HG03175 (cell line): ENCODE measurements at regions not wholly inside any gene's neighbourhood (a gene's known extent, or its start where the extent isn't known, plus 50 kb on each side); places are given as distances from the start of the nearest gene placed in this dataset.

Source experiments
- ATAC-seq: cut with Tn5 transposase; IDR thresholded peaks from one replicate; pipeline ENCODE4 v1.9.1; 2021; ENCODE audit warnings: mild to moderate bottlenecking, moderate library complexity; ENCODE audit not compliant: unreplicated experiment

DNA sequence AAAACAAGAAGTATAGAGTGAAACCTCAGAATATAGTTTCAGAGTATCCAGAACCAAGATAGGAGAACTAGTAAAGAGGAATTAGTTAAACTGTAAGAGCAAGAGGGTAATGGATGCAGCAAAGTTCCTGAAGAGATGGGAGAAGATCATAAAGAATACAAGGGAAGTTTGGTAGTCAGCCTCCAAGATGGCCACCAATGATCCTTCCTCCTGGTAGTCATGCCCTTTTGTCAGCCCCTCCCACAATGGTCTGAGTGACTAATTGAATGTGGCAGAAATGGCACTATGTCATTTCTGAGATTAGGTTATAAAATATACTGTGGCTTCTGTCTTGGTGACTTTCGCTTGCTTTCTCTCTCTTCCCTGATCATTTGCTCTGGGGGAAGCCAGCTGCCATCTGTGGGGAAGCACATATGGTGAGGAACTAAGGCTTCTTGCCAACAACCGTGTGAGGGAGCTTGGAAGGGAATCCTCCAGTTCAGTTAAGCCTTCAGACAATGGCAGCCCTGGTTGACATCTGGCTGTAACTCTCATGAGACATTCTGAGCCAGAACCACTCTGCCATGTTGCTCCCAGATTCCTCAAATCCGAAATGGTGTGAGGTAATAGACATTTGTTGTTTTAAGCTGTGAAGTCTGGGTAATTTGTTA, 55.3 kb upstream of the AMN1 start:
- ATAC-seq, result no peak

DNA sequence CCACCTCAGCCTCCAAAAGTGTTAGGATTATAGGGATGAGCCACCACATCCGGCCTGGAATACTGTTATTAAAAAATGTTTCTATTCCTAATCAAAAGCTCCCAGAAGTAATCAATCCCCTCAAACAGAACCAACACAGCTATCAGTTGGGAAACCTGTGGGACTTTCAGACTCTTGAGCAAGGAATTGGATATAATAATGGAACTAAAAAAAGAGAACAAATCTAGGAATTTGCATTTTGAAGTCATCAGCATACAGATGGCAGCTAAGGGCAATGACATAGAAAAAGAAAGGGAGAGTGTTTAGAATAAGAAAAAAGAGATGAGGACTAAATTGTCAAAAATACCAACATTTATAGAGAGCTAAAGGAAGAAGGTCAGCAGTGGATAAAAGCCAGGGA, 54.7 kb upstream of the AMN1 start:
- ATAC-seq, result no peak

DNA sequence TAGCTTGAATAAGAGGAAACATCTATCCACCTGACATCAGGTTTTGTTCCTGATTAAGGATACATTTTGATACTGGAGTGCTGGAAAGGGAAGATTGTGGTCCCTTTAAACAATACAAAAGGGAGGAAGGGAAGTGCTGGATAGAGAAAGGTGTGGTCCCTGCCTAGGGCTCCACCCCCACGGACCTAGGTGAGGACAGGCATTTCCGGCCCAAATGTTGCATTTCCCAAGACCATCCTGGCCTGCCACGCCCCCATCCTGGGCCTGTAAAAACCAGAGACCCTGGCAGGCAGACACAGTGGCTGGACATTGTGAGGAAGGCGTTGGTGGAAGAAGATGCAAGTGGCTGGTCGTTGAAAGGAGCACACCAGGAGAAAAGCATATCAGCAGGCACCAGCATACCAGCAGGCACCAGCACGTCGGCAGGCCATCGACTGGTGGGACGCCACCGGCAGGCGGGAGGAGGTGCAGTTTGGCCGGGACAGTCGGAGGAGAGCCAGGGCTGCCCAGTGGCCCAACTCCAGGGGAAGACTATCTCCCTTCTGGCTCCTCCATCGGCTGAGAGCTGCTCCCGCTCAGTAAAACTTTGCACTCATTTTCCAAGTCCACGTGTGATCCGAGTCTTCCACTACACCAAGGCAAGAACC, 53.2 kb upstream of the AMN1 start:
- no peak for ATAC-seq

DNA sequence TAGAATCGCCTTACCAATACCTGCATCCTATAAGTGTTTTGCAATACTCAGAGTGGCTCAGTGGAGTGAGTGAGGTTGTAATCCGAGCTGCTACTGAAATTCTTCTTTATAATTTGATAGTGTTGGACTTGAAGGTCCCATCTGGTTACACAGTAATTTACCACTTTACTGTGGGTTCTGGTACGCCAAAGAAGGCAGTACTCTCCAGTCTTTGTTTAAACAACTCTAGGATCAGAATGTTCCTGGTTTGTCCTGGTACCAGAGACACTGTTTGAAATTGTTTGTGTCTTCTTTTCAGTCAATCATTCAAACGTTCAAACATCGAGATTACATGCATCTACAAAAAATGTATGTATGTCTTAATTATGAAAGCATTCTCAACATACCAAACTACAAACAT, 51.3 kb upstream of the AMN1 start:
- ATAC-seq, result no peak

DNA sequence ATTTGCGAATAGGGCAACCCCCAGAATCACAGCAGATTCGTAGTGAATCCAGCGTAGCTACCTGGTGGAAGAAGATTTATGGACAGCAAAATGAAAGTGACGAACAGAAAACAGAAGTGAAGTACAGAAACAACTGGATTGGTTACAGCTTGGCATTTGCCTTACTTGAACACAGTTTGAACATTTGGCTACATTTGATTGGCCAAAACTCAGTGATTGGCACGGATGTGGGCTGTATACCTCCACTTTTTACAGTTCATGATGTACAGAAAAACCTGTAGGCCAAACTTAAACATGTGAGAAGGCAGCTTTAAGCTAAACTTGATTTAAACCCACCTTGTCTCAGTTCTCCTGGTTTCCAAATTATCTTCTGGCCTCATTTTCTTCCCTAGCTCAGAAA, 49.9 kb upstream of the AMN1 start:
- ATAC-seq, result no peak
